HCT116 (cell line): ENCODE measurements at regions not wholly inside any gene's neighbourhood (a gene's known extent, or its start where the extent isn't known, plus 50 kb on each side); places are given as distances from the start of the nearest gene placed in this dataset.
A peak's percentile ranks its signal among the peaks of the same experiment; 100 is the strongest.

ENCODE experiments used
- ATAC-seq: fragments of 200-7000 bp; cut with Tn5 transposase; 2 replicates; pipeline ENCODE4 v1.9.1; 2020; ENCODE audit warnings: mild to moderate bottlenecking, moderate library complexity
- BruUV-seq: library from RNA; stranded (reverse); fragments of 400-500 nt; replicated peaks from 2 replicates; lab custom pipeline; 2021; lab: Mats Ljungman, UMichigan
- CTCF ChIA-PET: fragments of 300-600 bp; sonication (Branson Sonifier 250); formaldehyde crosslinking; loops from one replicate; lab custom pipeline; 2021; ENCODE audit warnings: antibody characterized with exemption; lab: Charles Lee
- POLR2A ChIA-PET: fragments of 300-600, 350-600 bp; sonication (Branson Sonifier 250); formaldehyde crosslinking; loops from one replicate; lab custom pipeline; 2021; ENCODE audit warnings: antibody characterized with exemption; lab: Charles Lee
- RAD21 ChIA-PET, 2 experiments: fragments of 300-600 bp; sonication (Branson Sonifier 250); formaldehyde crosslinking; loops; one replicate each; lab custom pipeline; 2023; ENCODE audit warnings: low total read pairs in 2 of 2; ENCODE audit not compliant: uncharacterized antibody in 2 of 2, unreplicated experiment in 2 of 2, low non-redundant PET in 1 of 2; lab: Charles Lee
- DNase-seq: peaks from one replicate; pipeline ENCODE4 v3.0.0-alpha.2; 2010; ENCODE audit warnings: low read depth, low spot score
- H2AFZ ChIP-seq: fragments of 200-600 bp; shearing (Covaris generic), sonication (generic); 2 replicates; pipeline ENCODE4 v1.6.1; 2017; ENCODE audit warnings: low read depth, mixed run types, mixed read lengths, antibody characterized with exemption, low read length; ENCODE audit not compliant: poor library complexity, severe bottlenecking
- H3K27ac ChIP-seq: 2 replicates; pipeline ENCODE4 v1.5.1; 2012; ENCODE audit warnings: low read depth, low read length
- H3K27me3 ChIP-seq: fragments of 200-600 bp; sonication (generic); 2 replicates; pipeline ENCODE4 v1.6.1; 2016; ENCODE audit warnings: mixed run types, low read length, mixed read lengths; ENCODE audit not compliant: insufficient read depth
- H3K36me3 ChIP-seq, 2 experiments: fragments of 200-500 bp in 1 of 2; fragments of 200-600 bp in 1 of 2; sonication (Bioruptor generic) in 1 of 2; sonication (generic) in 1 of 2; 2 replicates each; pipeline versions ENCODE4 v1.5.1 to v1.6.1; 2014 to 2016; ENCODE audit warnings: low read length in 2 of 2, inconsistent platforms in 1 of 2, mixed read lengths in 1 of 2, mixed run types in 1 of 2; ENCODE audit not compliant: insufficient read depth in 2 of 2, control insufficient read depth in 1 of 2
- H3K4me1 ChIP-seq, 2 experiments: fragments of 200-600 bp in 1 of 2; sonication (generic) in 1 of 2; 2 replicates each; pipeline versions ENCODE4 v1.5.1 to v1.6.1; 2012 to 2017; ENCODE audit warnings: low read length in 2 of 2, inconsistent platforms in 1 of 2, mild to moderate bottlenecking in 1 of 2, mixed read lengths in 1 of 2, mixed run types in 1 of 2, moderate library complexity in 1 of 2; ENCODE audit not compliant: insufficient read depth in 2 of 2, control insufficient read depth in 1 of 2
- H3K4me2 ChIP-seq: fragments of 200-600 bp; sonication (generic); 2 replicates; pipeline ENCODE4 v1.6.1; 2017; ENCODE audit warnings: mixed run types, low read length, mixed read lengths
- H3K4me3 ChIP-seq, 2 experiments: fragments of 200-600 bp in 1 of 2; sonication (generic) in 1 of 2; replicated peaks in 1 of 2; 2 replicates each; pipeline ENCODE4 v1.5.1; 2011 to 2016; ENCODE audit warnings: low read length in 2 of 2, control low read depth in 1 of 2, low read depth in 1 of 2, mild to moderate bottlenecking in 1 of 2, mixed read lengths in 1 of 2, mixed run types in 1 of 2
- H3K79me2 ChIP-seq: fragments of 200-600 bp; sonication (generic); 2 replicates; pipeline ENCODE4 v1.6.1; 2017; ENCODE audit warnings: mild to moderate bottlenecking, mixed run types, low read length, moderate library complexity, mixed read lengths; ENCODE audit not compliant: insufficient read depth
- H3K9ac ChIP-seq: fragments of 200-600 bp; sonication (generic); 2 replicates; pipeline ENCODE4 v1.6.1; 2016; ENCODE audit warnings: low read length, mixed read lengths
- H3K9me2 ChIP-seq: fragments of 200-600 bp; sonication (generic), shearing (Covaris generic); 2 replicates; pipeline ENCODE4 v1.6.1; 2017; ENCODE audit warnings: mixed run types, mild to moderate bottlenecking, moderate library complexity; ENCODE audit not compliant: insufficient read depth
- H3K9me3 ChIP-seq, 2 experiments: fragments of 200-500 bp in 1 of 2; fragments of 200-600 bp in 1 of 2; sonication (Bioruptor generic) in 1 of 2; sonication (generic) in 1 of 2; 2 replicates each; pipeline ENCODE4 v1.6.1; 2014 to 2017; ENCODE audit warnings: low read length in 2 of 2, mixed read lengths in 2 of 2, inconsistent platforms in 1 of 2, low read depth in 1 of 2, mild to moderate bottlenecking in 1 of 2, mixed run types in 1 of 2, moderate library complexity in 1 of 2; ENCODE audit not compliant: control insufficient read depth in 1 of 2, insufficient read depth in 1 of 2
- H4K20me1 ChIP-seq: fragments of 200-600 bp; sonication (generic), shearing (Covaris generic); 2 replicates; pipeline ENCODE4 v1.6.1; 2017; ENCODE audit warnings: mixed run types, mild to moderate bottlenecking, moderate library complexity; ENCODE audit not compliant: insufficient read depth
- ATF3 ChIP-seq: IDR thresholded peaks from 2 replicates; pipeline ENCODE4 v1.6.1; 2012
- CBX3 ChIP-seq: IDR thresholded peaks from 2 replicates; pipeline ENCODE4 v1.6.1; 2012; ENCODE audit warnings: low read depth
- CEBPB ChIP-seq: IDR thresholded peaks from 2 replicates; pipeline ENCODE4 v1.6.1; 2012; ENCODE audit warnings: low read depth
- CTCF ChIP-seq, 3 experiments: fragments of 200-600 bp in 1 of 3; sonication (generic) in 1 of 3; IDR thresholded peaks in 2 of 3; conservative IDR thresholded peaks in 1 of 3; 2 replicates each; pipeline ENCODE4 v1.5.1; 2012 to 2017; ENCODE audit warnings: low read depth in 2 of 3, low read length in 2 of 3, antibody characterized with exemption in 1 of 3, borderline replicate concordance in 1 of 3, control low read depth in 1 of 3, mild to moderate bottlenecking in 1 of 3, mixed read lengths in 1 of 3, mixed run types in 1 of 3, moderate library complexity in 1 of 3; ENCODE audit not compliant: insufficient read depth in 1 of 3
- EGR1 ChIP-seq: IDR thresholded peaks from 2 replicates; pipeline ENCODE4 v1.6.1; 2012; ENCODE audit warnings: low read depth
- ELF1 ChIP-seq: IDR thresholded peaks from 2 replicates; pipeline ENCODE4 v1.6.1; 2012; ENCODE audit warnings: low read depth, borderline replicate concordance
- EZH2 ChIP-seq: fragments of 200-600 bp; sonication (generic); IDR thresholded peaks from 2 replicates; pipeline ENCODE4 v1.6.1; 2017; ENCODE audit warnings: antibody characterized with exemption, mixed run types
- EZH2phosphoT487 ChIP-seq: fragments of 200-600 bp; IDR thresholded peaks from 2 replicates; pipeline ENCODE4 v1.6.1; 2018; ENCODE audit warnings: antibody characterized with exemption, borderline replicate concordance
- FOSL1 ChIP-seq: IDR thresholded peaks from 2 replicates; pipeline ENCODE4 v1.6.1; 2012; ENCODE audit warnings: low read depth
- JUND ChIP-seq: IDR thresholded peaks from 2 replicates; pipeline ENCODE4 v1.6.1; 2012
- POLR2A ChIP-seq: IDR thresholded peaks from 2 replicates; pipeline ENCODE4 v1.7.0; 2011; ENCODE audit warnings: borderline replicate concordance; ENCODE audit not compliant: insufficient read depth, insufficient read length; ENCODE audit errors: extremely low read depth
- POLR2AphosphoS5 ChIP-seq: IDR thresholded peaks from 2 replicates; pipeline ENCODE4 v1.6.1; 2011; ENCODE audit warnings: mild to moderate bottlenecking, low read depth, low read length, moderate library complexity
- RAD21 ChIP-seq: IDR thresholded peaks from 2 replicates; pipeline ENCODE4 v1.6.1; 2012; ENCODE audit warnings: low read depth, mild to moderate bottlenecking
- SIN3A ChIP-seq: IDR thresholded peaks from 2 replicates; pipeline ENCODE4 v1.6.1; 2012; ENCODE audit warnings: low read depth
- SRF ChIP-seq: IDR thresholded peaks from 2 replicates; pipeline ENCODE4 v1.6.1; 2012; ENCODE audit warnings: low read depth
- TCF7L2 ChIP-seq: IDR thresholded peaks from 2 replicates; pipeline ENCODE4 v1.7.0; 2011; ENCODE audit warnings: borderline replicate concordance, inconsistent platforms; ENCODE audit not compliant: insufficient read depth, insufficient read length; ENCODE audit errors: extremely low read depth
- YY1 ChIP-seq: IDR thresholded peaks from 2 replicates; pipeline ENCODE4 v1.6.1; 2011; ENCODE audit warnings: low read length, low read depth, moderate library complexity, mild to moderate bottlenecking; ENCODE audit not compliant: insufficient replicate concordance; ENCODE audit errors: extremely low read depth
- ZBTB33 ChIP-seq: IDR thresholded peaks from 2 replicates; pipeline ENCODE4 v1.6.1; 2011; ENCODE audit warnings: mild to moderate bottlenecking, low read length, moderate library complexity; ENCODE audit not compliant: insufficient replicate concordance; ENCODE audit errors: extremely low read depth
- ZFX ChIP-seq: fragments of 450-650 bp; IDR thresholded peaks from 2 replicates; pipeline ENCODE4 v1.6.1; 2017
- ZNF274 ChIP-seq: fragments of 200-500 bp; sonication (Bioruptor generic); IDR thresholded peaks from 2 replicates; pipeline ENCODE4 v1.6.1; 2014; ENCODE audit warnings: mild to moderate bottlenecking, low read depth, low read length, inconsistent platforms
- intact Hi-C: fragments of 100-400 bp; cut with micrococcal nuclease; formaldehyde crosslinking; loops from 2 replicates; pipeline ENCODE4 v1.10.0; 2022

GRCh38 chr17:63124536-63124935, 158.5 kb downstream of the TANC2 start:
- DNase-seq (no peak), ATAC-seq (peak; percentile 76)
- H3K79me2 ChIP-seq: no peaks in the 10 kb centered on the region
- no peak overlapping the region for H3K27ac ChIP-seq
- H3K4me3 ChIP-seq: no peak overlapping the region
- TF ChIP-seq ZBTB33 (no peak), EZH2phosphoT487 (no peak), JUND (no peak), EGR1 (no peak), CTCF (IDR thresholded peaks at IDR 0.05 in 2 of 3, conservative IDR thresholded peaks at IDR 0.05 in 1 of 3; ENCODE audit: borderline replicate concordance in 1 of 3, insufficient read depth in 1 of 3, low read depth in 2 of 3, low read length in 2 of 3) (no peak), POLR2A (no peak), ATF3 (no peak), RAD21 (no peak), ZFX (no peak), FOSL1 (no peak), YY1 (no peak), EZH2 (no peak), ZNF274 (no peak), ELF1 (no peak), CEBPB (no peak), POLR2AphosphoS5 (no peak), SRF (no peak), TCF7L2 (no peak), CBX3 (no peak), SIN3A (no peak)
- peaks cover 15 to 26% of the 10 kb centered on the region in 2 experiments for H3K4me1 ChIP-seq
- POLR2A ChIA-PET: no interaction called here
- H3K9me3 ChIP-seq: no peaks in the 10 kb centered on the region
- H3K9me2 ChIP-seq: no peaks in the 10 kb centered on the region
- RAD21 ChIA-PET: no interaction called here
- no TSS peak for BruUV-seq
- no peak overlapping the region for H3K4me2 ChIP-seq
- H3K9ac ChIP-seq: no peak overlapping the region
- no peak overlapping the region for H2AFZ ChIP-seq
- no peaks in the 10 kb centered on the region for H4K20me1 ChIP-seq
- no peaks in the 10 kb centered on the region for H3K27me3 ChIP-seq
- intact Hi-C loops: no loop called here
- H3K36me3 ChIP-seq: no peaks in the 10 kb centered on the region
- CTCF ChIA-PET: no interaction called here
